GM18498 (cell line): ENCODE measurements at regions not wholly inside any gene's neighbourhood (a gene's known extent, or its start where the extent isn't known, plus 50 kb on each side); places are given as distances from the start of the nearest gene placed in this dataset.

Experiments used
- ATAC-seq: cut with Tn5 transposase; IDR thresholded peaks from one replicate; pipeline ENCODE4 v1.9.1; 2021; ENCODE audit warnings: mild to moderate bottlenecking, moderate library complexity; ENCODE audit not compliant: unreplicated experiment

DNA sequence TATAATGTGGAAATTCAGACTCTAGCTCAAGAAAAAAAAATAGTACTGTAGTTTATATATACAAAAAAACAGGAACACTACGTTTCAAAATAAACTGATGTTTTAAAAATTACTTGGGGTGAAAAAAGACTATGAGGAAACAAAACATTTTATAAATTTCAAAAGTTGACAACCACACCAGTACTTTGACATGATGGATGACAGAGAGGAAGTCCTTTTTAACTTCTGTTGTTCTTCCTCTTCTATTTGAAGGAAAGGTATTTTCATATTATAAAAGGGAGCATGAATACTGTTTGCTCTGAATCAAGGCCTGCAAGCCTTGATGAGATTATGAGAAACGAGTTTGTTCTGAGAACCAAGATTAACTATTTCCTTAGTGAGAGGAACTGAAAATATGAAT, 456.9 kb downstream of the TAF11L14 start:
- ATAC-seq = no peak

DNA sequence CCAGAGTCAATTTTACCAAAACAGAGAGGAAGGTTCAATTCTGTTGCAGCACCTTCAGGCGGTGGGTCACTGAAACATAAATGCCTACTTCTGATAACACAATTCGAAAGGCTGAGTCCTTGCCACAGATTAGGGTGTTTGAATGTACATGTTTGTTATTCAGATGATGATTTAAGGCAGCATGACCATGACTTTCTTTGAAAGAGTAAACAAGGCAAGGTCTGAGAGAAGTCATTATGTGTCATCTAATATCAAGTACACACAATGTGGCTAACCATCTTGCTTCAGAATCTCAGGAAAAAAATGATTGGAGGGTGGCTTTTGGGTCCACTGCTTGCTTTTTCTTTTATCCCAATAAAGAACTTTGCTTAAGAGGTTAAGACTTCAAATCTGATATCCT, 457.5 kb downstream of the TAF11L14 start:
- ATAC-seq = no peak

GRCh38 chr5:18095061-18095460, 460.8 kb downstream of the TAF11L14 start:
- ATAC-seq = no peak

DNA sequence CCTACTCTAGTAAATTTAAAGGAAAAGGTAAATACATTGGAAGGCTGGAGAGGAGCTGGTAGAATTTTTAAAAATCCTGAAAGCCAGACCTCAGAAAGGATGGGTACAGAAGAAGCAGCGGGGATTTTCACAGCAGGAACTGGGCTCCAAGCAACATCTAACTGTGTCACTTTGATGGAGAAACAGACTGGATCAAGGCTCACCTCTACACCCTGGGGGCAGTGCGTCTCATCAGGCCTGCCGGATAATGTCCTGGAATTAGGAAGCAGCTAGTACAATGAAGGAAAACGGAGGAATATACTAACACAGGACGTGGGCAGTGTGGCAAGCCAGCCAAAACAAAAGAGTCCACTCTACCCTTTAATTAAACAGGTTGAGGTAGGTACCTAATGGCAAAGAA, 463.6 kb downstream of the TAF11L14 start:
- no peak for ATAC-seq

DNA sequence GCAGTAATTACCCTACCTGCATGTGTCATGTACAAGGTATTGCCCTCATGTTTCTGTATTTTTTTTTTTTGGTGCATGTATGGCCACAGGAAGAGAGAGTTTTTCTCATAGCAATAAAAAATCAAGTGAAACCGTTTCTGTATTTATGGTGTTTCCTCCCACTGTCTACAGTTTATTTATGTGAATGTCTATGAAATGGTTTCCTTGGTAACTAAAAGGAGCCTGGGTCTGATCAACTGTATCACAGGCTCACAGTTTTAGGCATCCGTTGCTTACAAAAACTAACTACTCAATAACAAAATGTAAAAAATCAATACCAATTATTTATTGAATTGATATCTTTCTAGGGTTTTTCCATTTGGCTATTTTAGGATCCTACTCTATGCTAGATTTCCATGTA, 464.4 kb downstream of the TAF11L14 start:
- ATAC-seq = no peak

DNA sequence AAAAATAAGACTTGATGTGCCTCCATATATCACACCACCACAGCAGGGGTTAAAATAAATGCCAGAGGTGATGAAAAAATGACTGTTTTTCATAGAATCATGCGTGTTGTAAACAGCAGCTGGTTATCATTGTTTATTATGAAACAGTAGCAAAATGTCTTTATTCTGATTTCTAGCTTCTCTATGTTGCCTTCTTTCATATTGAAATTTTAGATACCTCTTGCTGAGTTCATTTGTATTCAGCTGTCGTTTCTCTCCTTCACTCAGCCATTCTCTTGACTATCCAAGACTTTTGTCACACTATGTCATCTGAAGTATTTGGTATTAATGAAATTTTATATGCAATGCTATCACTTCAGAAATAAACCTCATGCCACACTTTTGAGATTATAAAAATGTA, 465.0 kb downstream of the TAF11L14 start:
- no peak for ATAC-seq

- no peak for ATAC-seq
Measured at GRCh38 chr5:18101532-18101931, 467.3 kb downstream of the TAF11L14 start.

GRCh38 chr5:18102733-18103132, 468.5 kb downstream of the TAF11L14 start:
- no peak for ATAC-seq

DNA sequence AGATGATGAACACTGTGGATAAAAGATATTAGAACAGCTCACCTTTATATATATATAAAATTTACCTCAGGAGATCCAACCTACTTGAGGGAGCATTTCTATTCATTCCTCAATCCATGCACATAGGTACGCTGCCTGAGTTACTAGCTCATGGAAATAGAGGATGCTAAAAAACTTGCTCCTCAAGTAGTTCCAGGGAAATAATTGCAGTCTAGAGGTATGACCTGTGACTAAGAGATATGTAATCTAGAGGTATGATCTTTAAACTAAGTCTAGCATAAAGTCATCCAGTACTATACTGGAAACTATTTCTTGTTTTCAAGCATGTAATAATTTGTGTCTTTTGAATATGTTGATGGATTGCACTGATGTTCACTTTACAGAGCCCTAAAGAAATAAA, 471.2 kb downstream of the TAF11L14 start:
- ATAC-seq = no peak

DNA sequence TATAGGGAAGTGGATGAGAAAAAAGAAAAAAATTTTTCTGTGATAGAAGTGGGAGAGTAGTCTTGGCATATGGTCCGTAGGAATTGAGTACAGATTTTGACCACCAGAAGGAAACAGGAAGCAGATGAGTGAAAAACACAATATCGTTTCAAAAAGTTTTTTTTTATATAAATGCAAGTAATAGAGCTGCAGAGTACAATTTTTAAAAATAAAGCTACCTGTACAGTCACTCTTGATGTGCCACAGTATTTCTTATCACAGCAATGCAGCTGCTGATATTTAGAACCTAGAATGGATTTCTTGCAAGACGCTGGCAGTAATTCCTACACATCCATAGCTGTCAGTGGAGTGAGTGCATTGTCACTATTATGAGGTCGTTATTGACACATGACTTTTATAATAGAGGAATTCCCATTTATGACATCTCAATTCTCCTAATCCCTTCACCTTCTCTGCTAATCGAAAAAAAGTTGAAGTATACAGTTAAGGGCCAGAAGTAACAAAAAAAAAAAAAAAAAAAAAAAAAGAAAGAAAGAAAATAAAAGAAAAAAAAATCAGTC, 477.7 kb downstream of the TAF11L14 start:
- ATAC-seq = no peak

- ATAC-seq = no peak
Measured at GRCh38 chr5:18113721-18114120, 479.5 kb downstream of the TAF11L14 start.

DNA sequence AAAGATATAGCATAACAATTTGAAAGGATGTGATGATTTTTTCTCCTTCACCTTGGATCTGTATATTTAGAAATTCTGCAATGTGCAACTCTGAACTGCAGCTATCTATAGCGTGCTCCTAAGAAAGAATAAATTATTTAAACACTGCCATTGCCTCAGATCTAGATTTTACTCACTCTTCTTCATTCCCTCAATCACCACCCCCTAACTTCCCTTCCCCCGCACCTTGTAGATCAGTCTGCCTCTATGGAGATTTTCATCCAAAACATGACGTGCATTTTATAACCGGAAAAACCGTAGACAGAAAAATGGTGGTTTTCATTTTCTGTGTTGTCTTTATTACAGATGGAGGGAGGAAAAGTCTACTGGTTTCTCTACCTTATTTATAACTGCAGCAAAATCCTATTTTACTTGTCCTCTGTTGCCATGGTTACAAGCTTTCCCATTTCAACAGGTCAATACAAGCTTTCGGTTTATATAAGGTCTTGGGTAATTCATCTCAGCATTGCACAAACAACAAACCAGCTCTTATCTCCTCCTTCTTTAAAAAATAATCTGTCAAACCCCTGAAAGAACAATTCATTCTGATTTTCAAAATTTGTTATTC, 480.0 kb downstream of the TAF11L14 start:
- ATAC-seq = no peak

DNA sequence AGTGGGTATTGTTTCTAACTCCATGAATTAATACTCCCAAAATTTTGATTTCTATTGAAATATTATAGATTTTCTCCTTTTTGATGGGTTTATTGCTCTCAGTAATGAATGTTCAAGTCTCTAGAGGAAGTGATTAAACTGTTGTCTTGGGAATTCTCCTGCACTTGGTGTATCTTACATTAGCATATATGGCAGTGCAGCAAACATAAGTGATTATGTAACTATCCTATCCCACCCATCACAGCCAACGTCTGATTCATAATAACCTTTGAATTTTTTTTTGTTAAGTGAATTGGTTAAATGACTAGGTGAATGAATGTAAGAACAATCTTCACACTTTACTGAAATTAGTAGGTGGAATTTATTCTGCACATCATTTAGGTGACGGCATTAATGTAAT, 483.7 kb downstream of the TAF11L14 start:
- ATAC-seq = no peak

DNA sequence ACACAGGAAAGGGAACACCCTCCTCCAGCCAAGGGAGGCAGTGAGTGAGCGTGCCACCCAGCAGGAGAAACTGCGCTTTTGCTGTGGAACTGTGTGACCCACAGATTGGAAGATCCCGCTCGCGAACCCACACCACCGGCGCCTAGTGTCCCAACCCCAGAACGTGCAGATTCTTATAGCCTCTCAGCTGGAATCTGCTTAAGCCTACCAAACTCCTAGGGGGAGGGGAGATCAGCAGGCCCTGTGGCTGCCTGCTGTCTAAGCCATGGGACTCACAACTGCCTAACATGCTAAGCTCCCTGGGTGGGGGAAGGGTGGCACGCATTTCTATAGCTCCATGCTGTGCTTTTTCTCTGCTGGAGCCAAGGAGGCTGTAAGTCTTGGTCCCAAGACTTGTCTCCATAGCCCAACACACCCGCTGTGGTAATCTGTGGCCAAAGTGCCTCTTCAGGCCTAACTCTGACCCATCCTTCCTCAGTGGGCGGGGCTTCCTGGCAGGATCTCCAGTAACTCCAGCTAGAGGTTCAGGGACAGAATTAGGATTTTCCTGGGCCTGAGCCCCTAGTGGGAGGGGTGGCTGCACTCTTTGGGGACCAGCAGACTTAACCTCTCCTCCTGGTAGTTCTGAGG, 485.0 kb downstream of the TAF11L14 start:
- ATAC-seq = no peak

- ATAC-seq = no peak
Measured at GRCh38 chr5:18141222-18141621, 507.0 kb downstream of the TAF11L14 start.

- no peak for ATAC-seq
Measured at GRCh38 chr5:18142831-18143230, 508.6 kb downstream of the TAF11L14 start.

DNA sequence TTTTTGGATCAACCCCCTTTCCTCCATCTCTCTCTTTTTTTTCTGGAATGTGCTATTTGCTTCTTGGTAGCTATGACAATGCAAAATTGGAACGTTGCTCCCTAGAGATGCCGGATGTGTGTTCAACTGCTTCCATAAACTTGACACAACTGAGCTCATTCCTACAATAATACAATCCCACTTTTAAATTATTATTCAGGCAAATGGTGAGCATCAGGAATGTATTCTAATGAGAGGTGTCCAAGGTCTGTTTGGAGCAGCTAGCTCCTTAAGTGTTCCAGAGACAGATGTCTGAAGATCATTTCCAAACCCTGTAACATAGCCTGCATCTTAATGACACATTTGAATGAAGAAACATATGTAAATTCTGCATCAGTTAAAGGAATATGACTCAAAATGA, 518.4 kb downstream of the TAF11L14 start:
- no peak for ATAC-seq

GRCh38 chr5:18158166-18158565, 523.9 kb downstream of the TAF11L14 start:
- ATAC-seq = no peak

DNA sequence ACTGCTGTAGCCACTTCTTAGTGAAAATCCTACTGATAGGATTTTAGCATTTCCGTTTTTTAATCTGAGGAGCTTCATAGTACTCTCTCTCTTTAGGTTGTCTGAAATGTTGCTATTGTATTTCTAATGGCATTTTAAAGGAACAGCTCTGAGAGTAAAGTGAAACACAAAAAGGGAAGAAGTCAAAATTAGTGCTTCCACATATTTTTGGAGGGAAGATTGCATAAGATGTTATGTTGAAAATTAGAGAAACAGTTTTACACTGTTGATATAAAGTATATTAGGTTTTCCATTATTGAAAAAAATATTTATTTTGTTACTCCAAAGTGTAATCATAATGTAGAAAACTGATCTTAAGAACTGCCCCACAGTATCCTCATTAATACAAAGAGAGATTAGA, 525.1 kb downstream of the TAF11L14 start:
- no peak for ATAC-seq

- ATAC-seq = no peak
Measured at GRCh38 chr5:18171684-18172083, 537.4 kb downstream of the TAF11L14 start.

DNA sequence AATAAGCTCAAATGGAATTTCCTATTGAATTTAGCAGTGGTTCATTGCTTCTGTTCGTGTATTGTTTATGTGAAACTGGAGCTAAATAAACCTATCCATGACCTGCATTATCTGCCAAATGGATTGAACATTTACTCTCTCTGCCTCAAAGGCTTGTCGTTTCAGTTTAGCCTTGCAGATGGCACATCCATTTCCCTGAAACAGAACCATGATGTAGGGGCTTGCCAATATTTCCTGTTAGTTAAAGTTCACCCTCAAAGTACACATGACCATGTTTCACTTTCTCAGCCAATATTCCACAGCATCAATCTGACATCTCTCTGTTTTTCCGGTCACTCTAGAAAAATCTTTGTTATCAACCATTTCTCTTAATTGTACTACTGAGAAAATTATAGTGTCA, 545.3 kb downstream of the TAF11L14 start:
- no peak for ATAC-seq

DNA sequence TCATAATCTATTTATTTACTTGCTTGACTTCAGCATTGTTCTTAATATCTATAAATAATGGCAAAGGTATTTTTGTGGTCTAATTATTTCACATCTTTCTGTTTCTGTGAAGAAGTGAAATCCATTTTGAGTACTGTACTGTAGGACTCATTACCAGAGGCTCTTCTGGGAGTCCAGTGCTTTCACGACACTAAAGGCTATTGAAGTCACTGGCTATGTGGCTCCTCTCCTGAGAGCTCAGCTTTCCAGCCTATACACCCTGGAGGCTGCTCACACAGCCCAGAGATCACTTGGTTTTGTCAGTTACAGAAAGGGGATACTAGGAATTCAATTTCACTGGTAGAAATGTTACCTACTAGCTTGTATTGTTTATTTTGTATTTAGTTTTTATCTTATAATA, 547.3 kb downstream of the TAF11L14 start:
- ATAC-seq = no peak

DNA sequence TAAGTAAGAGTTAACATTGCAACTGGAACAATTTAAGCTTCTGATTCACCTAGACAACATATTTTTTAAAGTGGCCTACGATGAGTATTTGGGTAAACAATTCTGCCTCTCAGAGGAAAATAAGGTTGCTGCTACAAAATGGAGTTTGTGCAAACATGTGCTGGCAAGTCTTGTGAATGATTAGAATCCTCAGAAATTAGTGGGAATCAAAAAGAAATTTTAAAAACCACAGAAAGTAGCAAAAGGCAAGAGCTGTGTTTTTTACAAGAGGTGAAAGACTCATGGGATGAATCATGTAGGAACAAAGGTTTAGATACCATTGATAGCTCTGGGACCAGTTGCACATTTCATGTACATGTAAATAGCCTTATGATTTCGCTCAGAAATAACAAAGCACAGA, 561.6 kb downstream of the TAF11L14 start:
- no peak for ATAC-seq
